Muscle of arm (tissue), 1 donor: ENCODE measurements at regions not wholly inside any gene's neighbourhood (a gene's known extent, or its start where the extent isn't known, plus 50 kb on each side); places are given as distances from the start of the nearest gene placed in this dataset.
"Not testable (repeated sequence)": the region's sequence is repeated elsewhere in the genome, so short reads cannot be mapped to it uniquely, and the experiment has no call there.

Source experiments
- DNase-seq: peaks from one replicate; pipeline ENCODE4 v3.0.0-alpha.2; 2013

DNA sequence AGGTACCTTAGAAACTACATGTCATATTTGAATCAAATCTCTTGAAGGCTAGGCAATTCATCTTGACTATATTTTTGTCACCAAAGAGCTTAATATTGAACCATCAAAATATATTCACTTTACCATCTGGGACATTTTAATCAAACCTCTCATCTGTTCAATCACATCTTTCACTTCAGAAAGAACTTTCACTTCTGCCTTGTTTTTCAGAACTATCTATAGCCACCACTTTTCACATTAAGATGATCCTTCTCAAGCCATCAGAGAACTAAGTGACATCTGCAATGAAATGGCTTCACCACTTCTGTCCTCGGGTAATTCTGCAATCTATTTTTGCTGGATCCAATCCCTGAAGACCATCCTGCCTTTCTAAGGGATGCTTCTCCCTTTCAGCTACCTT lies 57.8 kb downstream of the OR2B2 start:
- DNase-seq, result no peak

DNA sequence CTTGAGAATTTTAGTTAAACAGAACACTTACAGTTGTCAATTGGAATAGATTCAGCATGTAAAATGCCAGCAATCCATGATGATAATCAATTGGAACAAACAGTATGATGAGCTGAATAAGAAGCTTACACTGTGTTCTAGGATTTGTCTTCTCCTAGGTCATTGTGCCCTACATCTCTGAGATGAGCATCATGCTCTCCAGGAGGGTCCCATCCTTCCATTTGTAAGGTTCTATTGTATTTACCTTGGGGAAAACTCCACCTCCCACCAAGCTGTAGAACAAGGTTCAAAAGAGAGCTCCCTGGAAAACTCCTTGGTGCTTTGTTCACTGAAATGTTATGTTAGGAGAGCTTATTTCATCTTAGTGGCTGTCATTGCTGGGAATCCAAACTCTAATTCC lies 60.8 kb downstream of the OR2B2 start:
- DNase-seq, result no peak

DNA sequence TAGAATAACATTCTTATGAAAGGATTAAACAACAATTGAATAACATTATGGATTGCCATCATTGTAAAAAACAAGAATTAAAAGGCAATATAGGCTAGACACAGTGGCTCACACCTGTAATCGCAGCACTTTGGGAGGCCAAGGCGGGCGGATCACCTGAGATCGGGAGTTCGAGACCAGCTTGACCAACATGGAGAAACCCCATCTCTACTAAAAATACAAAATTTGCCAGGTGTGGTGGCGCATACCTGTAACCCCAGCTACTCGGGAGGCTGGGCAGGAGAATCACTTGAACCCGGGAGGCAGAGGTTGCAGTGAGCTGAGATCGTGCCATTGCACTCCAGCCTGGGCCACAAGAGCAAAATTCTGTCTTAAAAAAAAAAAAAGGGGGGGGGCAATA lies 63.2 kb downstream of the OR2B2 start:
- DNase-seq, result not testable (repeated sequence)

DNA sequence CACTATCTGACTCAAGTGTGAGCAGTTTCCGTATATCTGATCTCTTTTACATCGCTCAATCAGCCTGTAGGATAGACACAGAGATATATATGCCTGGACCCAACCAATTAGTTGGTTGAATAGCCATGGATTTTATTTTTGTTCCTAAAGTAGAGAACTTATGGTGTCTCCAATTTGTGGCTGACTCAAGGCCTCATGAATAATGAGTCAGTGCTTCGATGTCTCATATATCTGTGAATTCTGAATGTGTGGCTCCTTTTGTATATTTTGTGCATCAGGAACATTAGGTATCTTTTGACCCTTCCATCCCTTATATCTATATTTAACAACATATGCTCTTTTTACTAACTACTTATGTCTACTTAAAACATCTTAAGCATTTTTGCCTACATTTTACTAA lies 64.5 kb downstream of the OR2B2 start:
- DNase-seq, result no peak

DNA sequence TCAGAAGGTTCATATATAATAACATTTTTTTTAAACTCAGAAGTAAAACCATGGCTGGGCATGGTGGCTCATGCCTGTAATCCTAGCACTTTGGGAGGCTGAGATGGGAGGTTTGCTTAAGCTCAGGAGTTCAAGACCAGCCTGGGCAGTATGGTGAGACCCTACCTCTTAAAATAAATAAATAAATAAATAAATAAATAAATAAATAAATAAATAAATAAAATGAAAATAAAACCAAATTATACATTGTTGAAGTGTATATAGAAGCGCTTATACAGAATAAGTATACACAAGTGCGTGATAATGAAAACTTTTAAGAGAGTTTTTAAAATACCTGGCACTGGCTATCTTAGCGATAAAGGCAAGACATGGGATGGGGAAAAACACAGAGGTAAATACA lies 71.6 kb downstream of the OR2B2 start:
- no peak for DNase-seq

DNA sequence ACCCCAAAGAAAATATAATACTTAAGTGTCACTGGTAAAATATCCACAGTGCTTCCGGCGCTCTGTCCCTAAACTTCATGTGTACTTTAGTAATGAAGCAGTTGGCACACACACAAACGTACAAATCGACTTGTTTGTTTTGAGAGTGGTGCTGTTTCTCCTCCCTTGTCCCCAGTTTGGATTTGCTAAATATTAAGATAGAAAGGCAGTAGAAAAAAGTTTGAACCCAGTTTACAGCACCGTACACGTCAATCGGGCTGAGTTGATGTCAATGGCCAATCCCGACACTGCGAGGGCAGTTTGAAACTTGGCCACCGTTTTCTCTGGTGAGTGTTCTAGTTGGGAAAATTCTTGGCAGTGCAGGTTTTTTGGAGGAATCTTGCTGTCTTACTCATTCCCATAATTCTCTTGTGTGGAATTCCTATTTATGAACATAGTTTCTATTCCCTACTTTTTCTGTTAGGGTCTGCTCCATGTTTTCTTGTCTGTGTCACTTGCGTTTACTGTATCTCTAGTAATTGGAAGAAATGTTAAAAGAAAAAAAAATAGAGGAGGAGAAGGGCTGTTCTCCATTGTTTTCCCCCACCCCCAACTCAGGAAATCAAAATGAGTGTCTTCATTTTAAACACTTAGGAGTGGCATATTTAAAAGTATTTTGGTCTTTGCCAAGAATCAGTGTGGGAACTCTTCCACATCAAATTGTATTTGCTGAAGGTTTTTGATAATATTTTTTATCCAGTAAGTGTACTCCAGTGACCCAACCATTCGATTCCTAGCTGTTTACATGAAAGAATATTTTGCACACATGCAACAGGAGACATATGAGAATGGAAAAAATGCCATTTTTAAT lies 72.3 kb downstream of the OR2B2 start:
- peak; percentile 83 for DNase-seq

DNA sequence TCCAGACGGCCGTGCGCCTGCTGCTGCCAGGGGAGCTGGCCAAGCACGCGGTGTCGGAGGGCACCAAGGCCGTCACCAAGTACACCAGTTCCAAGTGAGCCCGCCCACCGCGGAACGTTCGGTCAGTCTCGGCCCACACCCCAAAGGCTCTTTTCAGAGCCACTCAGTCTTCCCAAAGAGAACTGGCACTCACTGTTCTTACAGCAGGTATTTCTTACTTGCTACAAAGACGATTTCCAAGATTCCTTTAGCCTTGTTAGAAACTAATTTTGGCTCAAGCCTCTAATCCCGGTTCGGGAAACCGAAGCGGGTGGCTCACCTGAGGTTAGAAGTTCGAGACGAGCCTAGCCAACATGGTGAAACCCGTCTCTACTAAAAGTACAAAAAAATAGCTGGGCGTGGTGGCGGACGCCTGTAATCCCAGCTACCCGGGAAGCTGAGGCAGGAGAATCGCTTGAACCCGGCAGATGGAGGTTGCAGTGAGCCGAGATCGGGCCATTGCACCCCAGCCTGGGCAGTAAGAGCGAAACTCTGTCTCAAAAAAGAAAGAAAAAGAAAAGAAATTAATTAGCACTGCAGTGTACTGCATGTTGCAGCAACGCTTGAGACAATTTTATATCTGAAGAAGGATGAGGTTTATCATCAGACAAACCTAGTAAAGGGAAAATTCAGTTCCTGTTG lies 73.1 kb downstream of the OR2B2 start:
- no peak for DNase-seq

DNA sequence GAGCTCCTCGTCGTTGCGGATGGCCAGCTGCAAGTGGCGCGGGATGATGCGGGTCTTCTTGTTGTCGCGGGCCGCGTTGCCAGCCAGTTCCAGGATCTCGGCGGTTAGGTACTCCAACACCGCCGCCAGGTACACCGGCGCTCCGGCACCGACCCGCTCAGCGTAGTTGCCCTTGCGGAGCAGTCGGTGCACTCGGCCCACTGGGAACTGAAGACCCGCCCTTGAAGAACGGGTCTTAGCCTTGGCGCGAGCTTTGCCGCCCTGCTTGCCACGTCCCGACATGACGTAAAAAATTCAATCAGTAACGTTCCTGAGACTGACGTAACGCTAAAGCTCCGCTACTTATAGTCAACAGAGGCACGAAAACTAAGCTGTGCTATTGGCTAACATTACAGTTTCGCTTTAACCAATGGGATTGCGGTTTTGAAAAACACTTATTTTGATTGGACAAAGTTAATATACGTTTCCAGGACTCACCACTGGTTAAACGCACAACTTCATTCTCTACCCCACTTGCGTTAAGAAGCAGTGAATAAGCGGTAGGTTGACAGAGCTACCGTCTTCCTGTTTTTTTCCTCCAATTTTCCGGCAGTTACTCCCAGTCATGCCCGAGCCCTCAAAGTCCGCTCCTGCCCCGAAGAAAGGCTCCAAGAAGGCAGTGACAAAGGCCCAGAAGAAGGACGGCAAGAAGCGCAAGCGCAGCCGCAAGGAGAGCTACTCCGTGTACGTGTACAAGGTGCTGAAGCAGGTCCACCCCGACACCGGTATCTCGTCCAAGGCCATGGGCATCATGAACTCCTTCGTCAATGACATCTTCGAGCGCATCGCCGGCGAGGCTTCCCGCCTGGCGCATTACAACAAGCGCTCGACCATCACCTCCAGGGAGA lies 73.9 kb downstream of the OR2B2 start:
- DNase-seq, result peak; percentile 99

DNA sequence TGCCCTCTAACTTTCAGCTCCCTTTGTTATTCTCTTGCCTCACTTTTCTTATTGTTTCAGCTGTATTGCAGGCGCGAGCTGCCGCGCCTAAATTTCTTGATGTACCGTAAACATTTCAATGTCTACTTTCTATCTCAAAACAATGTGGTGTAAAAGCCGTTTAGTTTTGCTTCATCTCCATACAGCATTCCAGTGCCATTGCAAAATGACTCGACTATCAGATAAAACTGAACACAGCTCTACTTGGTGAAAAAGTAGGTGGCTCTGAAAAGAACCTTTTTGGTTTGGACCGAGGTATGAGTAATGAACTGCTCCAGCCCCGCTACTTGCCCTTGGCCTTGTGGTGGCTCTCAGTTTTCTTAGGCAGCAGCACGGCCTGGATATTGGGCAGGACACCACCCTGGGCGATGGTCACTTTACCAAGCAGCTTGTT lies 74.6 kb downstream of the OR2B2 start:
- no peak for DNase-seq

DNA sequence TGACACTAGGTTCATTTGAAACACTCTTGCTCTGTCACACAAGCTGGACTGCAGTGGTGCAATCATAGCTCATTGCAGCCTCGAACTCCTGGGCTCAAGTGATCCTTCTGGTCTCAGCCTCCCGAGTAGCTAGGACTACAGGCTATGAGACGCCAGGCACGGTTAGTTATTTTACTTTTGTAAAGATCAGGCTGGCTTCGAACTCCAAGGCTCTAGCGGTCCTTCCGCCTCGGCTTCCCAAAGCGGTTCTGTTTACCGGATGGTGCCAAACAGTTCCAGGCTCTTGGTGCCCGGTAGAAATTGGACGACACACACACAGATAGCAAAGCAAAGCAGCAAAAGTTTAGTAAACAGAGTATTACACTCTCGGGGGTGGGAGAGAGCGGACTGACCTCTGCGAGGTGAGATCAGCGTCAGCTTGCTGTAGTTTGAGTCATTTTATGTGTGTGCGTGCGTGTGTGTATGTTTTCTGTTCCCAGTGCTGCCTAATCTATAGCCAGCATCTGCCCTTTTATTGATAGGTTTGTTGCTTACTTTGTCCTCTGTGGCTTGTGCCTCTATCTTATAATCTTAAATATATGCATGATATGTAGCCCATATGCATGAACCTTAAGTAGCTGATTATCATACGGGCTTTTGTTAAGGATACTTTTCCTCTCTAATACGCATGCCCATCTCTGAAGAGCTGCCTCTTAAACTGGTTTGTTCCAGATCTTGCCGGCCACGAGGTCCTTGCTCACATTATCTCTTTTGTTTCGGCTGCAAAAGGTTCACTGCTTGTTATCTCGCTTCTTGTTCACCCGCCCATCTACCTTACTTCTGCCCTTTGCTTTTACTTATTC lies 75.2 kb downstream of the OR2B2 start:
- DNase-seq, result peak; percentile 83

DNA sequence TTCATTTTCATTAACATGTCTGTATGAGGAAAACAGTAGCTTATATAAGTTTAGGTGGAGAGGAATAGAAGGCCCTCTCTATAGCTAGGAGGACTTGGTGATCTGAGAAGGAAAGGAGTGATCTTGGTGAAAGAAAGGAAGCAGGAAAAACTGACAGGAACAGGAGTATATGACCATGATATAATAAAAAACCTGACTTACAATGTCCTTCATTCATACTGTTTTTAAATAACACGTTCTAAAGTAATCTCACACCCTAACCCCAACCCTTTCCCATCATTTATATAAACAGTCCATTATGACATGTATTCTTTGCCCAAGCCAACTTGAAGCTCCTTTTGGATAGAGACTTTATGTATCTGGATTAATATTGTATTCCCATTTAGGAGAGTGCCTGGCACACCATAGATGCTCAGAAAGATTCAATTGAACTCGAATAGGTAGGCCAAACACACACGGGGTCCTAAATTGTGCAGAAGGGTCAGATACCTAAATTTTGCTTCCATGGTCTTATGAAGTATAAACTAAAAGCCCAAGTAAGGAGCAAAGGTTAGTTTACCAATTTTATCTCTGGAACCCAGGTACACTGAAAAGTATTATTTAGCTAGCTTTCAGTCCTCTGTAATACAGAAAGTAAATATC lies 75.9 kb downstream of the OR2B2 start:
- DNase-seq, result no peak

DNA sequence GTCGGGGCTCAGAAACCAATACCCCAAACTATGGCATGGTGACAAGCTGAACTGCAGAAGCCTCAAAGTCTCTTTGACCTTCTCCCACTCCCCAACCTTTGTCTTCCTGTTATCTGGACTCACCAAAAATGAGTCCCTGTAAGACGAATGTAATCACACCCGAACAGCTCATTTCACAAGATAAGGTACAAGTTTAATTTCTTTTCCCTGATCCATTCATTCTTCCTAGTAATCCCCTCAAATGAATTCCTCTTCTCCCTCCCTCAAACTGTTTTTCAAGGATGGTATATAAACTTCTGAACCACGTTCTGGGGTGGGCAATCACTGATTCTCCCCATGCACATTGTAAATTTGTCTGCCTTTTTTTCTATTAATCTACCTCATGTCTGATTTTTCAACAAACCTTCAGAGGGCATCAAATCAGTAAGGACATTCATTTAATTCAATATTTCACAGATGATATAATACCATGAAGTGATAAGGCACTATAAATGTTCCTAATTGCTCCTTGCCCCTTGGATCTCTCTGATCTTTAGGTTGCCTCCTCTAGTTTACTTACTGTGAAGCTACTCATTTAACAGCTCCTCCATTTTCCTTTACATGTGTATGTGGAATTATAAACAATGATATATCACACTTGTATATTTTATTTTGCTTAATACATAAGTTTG lies 77.2 kb downstream of the OR2B2 start:
- no peak for DNase-seq

DNA sequence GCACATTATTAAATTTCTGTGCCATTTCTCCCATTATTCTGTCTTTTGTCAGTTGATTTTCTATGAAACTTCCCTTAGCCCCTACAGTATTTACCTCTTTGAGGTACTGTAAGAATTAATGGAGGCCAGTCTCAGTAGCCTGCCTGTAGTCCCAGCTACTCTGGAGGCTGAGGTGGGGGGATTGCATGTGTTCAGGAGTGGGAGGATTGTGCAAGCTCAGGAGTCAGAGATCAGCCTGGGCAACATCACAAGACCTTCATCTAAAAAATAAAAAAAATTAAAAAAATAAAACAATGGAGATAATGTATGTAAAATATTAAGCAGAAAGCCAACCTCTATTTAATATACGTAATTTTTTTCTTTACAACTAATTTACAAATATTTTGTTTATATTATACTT lies 77.8 kb downstream of the OR2B2 start:
- DNase-seq, result no peak

DNA sequence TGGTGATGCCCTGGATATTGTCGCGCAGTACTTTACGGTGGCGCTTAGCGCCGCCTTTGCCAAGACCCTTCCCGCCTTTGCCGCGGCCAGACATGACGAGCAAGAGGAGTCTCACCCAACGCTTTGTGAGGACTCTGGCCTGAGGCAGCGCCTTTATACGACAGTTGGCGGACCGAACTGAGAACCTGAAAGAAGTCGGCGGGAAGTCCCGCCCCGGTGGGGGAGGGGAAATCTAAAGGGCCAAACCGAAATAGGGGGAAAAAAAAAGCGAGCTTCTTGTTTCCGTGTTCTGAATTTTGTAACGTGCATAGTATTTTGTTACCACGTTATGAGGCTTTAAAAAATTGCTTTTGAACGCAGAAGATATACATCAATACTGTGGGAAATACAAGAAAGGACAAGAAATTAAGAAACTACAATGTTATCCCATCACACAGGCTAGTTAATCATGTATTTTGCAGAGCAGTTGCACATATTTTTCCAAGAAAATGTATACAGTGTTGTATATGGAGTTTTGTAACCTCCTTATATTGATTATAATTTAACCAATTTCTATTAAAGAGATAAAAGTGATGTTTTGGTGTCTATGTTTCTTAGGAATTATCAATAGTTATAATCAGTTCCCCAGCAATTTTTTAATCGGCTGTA lies 80.6 kb downstream of the OR2B2 start:
- DNase-seq, result peak; percentile 45

DNA sequence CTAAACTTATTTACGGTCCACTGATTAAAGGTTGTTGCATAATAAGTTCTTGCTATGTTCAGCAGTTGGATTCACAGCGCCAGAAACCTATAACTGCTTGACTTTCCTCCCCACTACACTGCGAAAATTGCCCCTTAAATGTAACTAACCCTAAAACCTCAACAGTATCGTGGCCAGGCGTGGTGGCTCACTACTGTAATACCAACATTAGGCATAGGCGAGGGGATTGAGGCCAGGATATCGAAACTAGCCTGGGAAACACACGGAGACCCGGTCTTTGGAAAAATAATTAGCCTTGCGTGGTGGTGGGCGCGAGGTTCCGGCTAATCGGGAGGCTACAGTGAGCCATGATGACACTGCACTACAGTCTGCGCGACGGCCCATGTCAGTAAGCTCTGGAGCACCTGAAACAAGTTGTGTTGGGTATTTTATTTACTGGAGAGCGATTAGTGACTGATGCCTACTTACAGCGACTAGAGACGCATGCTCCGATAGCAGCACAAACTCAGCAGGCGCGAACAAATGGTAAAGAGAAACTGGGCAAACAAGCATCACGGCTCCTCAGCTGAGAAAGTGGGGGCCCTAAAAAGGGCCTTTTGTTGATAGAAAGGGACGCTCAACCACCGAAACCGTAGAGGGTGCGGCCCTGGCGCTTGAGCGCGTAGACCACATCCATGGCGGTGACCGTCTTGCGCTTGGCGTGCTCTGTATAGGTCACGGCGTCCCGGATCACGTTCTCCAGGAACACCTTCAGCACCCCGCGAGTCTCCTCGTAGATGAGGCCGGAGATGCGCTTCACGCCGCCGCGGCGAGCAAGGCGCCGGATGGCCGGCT lies 81.4 kb downstream of the OR2B2 start:
- peak; percentile 63 for DNase-seq

DNA sequence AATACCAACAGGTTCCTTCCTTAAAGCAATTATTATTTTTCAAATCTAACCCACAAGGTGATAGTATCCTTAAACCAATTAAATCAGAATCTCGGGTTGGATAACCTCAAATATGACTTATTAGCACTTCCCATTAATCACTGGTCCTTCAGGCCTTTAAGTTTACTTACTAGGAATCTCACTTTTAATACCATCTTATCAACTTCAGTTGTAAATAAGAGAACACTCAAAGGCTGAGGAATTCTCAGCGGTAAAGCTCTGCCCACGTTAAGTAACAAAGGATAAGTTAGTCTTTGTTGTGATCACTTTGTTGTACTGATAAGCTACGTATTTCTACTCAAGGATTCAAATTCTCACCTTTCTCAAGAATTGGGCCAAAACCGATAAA lies 82.0 kb downstream of the OR2B2 start:
- no peak for DNase-seq

DNA sequence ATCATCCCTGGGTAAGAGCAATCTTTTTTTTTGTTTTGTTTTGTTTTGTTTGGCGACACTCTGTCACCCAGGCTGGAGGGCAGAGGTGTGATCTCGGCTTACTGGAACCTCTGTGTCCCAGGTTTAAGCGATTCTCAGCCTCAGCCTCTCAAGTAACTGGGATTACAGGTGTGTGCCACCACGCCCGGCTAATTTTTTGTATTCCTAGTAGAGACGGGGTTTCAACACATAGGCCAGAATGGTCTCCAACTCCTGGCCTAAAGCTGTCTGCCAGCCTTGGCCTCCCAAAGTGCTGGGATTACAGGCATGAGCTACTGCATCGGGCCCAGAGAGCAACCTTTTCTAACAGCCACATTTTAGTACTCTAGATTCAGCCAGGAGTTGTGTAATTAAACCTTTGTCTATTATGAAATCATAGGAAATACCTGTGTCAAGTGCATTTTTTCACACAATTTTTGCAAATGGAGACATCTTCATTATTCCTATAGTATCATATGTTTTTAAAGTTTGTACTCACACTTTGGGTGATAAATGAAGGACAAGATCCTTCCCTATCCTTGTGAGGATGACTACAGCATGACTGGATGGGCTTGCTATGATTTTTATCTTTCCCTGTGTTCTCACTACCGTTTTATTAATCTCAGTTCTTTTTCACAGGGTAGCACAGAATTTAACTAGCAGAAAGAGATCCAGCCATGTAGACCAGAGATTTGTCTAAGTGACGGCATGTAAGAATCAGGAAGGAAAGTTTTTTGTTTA lies 82.6 kb downstream of the OR2B2 start:
- DNase-seq, result no peak

DNA sequence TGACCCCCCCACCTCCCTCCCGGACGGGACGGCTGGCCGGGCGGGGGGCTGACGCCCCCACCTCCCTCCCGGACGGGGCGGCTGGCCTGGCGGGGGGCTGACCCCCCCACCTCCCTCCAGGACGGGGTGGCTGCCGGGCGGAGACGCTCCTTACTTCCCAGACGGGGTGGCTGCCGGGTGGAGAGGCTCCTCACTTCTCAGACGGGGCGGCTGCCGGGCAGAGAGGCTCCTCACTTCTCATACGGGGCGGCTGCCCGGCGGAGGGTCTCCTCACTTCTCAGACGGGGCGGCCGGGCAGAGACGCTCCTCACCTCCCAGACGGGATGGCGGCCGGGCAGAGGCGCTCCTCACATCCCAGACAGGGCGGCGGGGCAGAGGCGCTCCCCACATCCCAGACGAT lies 84.7 kb downstream of the OR2B2 start:
- not testable (repeated sequence) for DNase-seq
